IMR-90 (cell line): ENCODE measurements at regions not wholly inside any gene's neighbourhood (a gene's known extent, or its start where the extent isn't known, plus 50 kb on each side); places are given as distances from the start of the nearest gene placed in this dataset.

Source experiments
- ATAC-seq: fragments of 200-7000 bp; cut with Tn5 transposase; 2 replicates; pipeline ENCODE4 v1.9.1; 2020; ENCODE audit warnings: low read depth, mild to moderate bottlenecking, moderate library complexity
- BruUV-seq: library from RNA; stranded (reverse); fragments of 400-500 nt; replicated peaks from 2 replicates; lab custom pipeline; 2021; lab: Mats Ljungman, UMichigan
- CTCF ChIA-PET: fragments of 300-600 bp; formaldehyde crosslinking; extraction: SDS; loops from one replicate; lab custom pipeline; 2021; ENCODE audit warnings: antibody characterized with exemption; lab: Yijun Ruan, JAX
- POLR2A ChIA-PET: fragments of 300-600 bp; sonication (Branson Sonifier 250); formaldehyde crosslinking; loops from one replicate; lab custom pipeline; 2022; ENCODE audit warnings: antibody characterized with exemption; ENCODE audit not compliant: unreplicated experiment; lab: Charles Lee
- DNase-seq: peaks from one replicate; pipeline ENCODE4 v3.0.0; 2013
- H2AFZ ChIP-seq: replicated peaks from 2 replicates; pipeline ENCODE3; 2013; ENCODE audit warnings: low read length, mild to moderate bottlenecking; ENCODE audit not compliant: poor library complexity
- H2AK5ac ChIP-seq: 2 replicates; pipeline ENCODE4 v1.6.1; 2013; ENCODE audit warnings: low read depth, low read length, inconsistent platforms
- H2AK9ac ChIP-seq: replicated peaks from 2 replicates; pipeline ENCODE3; 2013; ENCODE audit warnings: mild to moderate bottlenecking, low read depth, low read length, moderate library complexity; ENCODE audit not compliant: poor library complexity
- H2BK120ac ChIP-seq: 2 replicates; pipeline ENCODE4 v1.6.1; 2013; ENCODE audit warnings: low read depth, low read length, inconsistent platforms
- H2BK15ac ChIP-seq: 3 replicates; pipeline ENCODE4 v1.6.1; 2013; ENCODE audit warnings: low read depth, low read length, inconsistent platforms
- H2BK20ac ChIP-seq: 2 replicates; pipeline ENCODE4 v1.6.1; 2013; ENCODE audit warnings: low read depth, mild to moderate bottlenecking, inconsistent platforms, low read length, moderate library complexity
- H2BK5ac ChIP-seq: 2 replicates; pipeline ENCODE4 v1.6.1; 2013; ENCODE audit warnings: mild to moderate bottlenecking, low read depth, low read length, inconsistent platforms; ENCODE audit not compliant: poor library complexity, severe bottlenecking
- H3K14ac ChIP-seq: replicated peaks from 2 replicates; pipeline ENCODE4 v1.6.1; 2013; ENCODE audit warnings: low read depth, low read length, inconsistent platforms
- H3K18ac ChIP-seq: 2 replicates; pipeline ENCODE4 v1.6.1; 2013; ENCODE audit warnings: low read depth, low read length, control low read depth
- H3K23ac ChIP-seq: 2 replicates; pipeline ENCODE4 v1.6.1; 2013; ENCODE audit warnings: low read depth, low read length, inconsistent platforms
- H3K27ac ChIP-seq: 2 replicates; pipeline ENCODE4 v1.5.1; 2013; ENCODE audit warnings: mild to moderate bottlenecking, control low read depth, low read length; ENCODE audit not compliant: insufficient read depth
- H3K27me3 ChIP-seq: 2 replicates; pipeline ENCODE4 v1.6.1; 2013; ENCODE audit warnings: low read length; ENCODE audit not compliant: control insufficient read depth, insufficient read depth
- H3K36me3 ChIP-seq: 2 replicates; pipeline ENCODE4 v1.6.1; 2013; ENCODE audit warnings: low read length, mixed read lengths; ENCODE audit not compliant: control insufficient read depth, insufficient read depth
- H3K4ac ChIP-seq: 2 replicates; pipeline ENCODE4 v1.6.1; 2013; ENCODE audit warnings: low read depth, low read length, inconsistent platforms
- H3K4me1 ChIP-seq: 2 replicates; pipeline ENCODE4 v1.6.1; 2013; ENCODE audit warnings: low read length, mixed read lengths; ENCODE audit not compliant: control insufficient read depth, insufficient read depth
- H3K4me2 ChIP-seq: 2 replicates; pipeline ENCODE4 v1.6.1; 2013; ENCODE audit warnings: low read depth, mild to moderate bottlenecking, control low read depth, low read length, moderate library complexity
- H3K4me3 ChIP-seq: 2 replicates; pipeline ENCODE4 v1.5.1; 2013; ENCODE audit warnings: low read depth, mild to moderate bottlenecking, control low read depth, low read length, moderate library complexity; ENCODE audit not compliant: insufficient read depth
- H3K56ac ChIP-seq: 2 replicates; pipeline ENCODE4 v1.6.1; 2013; ENCODE audit warnings: low read length, inconsistent platforms; ENCODE audit not compliant: insufficient read depth; ENCODE audit errors: extremely low read depth
- H3K79me1 ChIP-seq, 2 experiments: 2 replicates each; pipeline ENCODE4 v1.6.1; 2013; ENCODE audit warnings: low read length in 2 of 2, inconsistent platforms in 1 of 2, low read depth in 1 of 2
- H3K9ac ChIP-seq: 2 replicates; pipeline ENCODE4 v1.6.1; 2013; ENCODE audit warnings: low read depth, low read length, control low read depth
- H3K9me1 ChIP-seq: 2 replicates; pipeline ENCODE4 v1.6.1; 2013; ENCODE audit warnings: low read length, inconsistent platforms; ENCODE audit not compliant: insufficient read depth
- H3K9me3 ChIP-seq: 2 replicates; pipeline ENCODE4 v1.6.1; 2013; ENCODE audit warnings: low read length; ENCODE audit not compliant: control insufficient read depth, insufficient read depth
- H4K20me1 ChIP-seq: 2 replicates; pipeline ENCODE4 v1.6.1; 2013; ENCODE audit warnings: low read length, inconsistent platforms; ENCODE audit not compliant: insufficient read depth
- H4K5ac ChIP-seq: 2 replicates; pipeline ENCODE4 v1.6.1; 2013; ENCODE audit warnings: mild to moderate bottlenecking, low read depth, low read length, control low read depth
- H4K8ac ChIP-seq, 2 experiments: 2 replicates each; pipeline ENCODE4 v1.6.1; 2013; ENCODE audit warnings: low read depth in 2 of 2, low read length in 2 of 2, control low read depth in 1 of 2, inconsistent platforms in 1 of 2
- H4K91ac ChIP-seq: 2 replicates; pipeline ENCODE4 v1.6.1; 2013; ENCODE audit warnings: low read depth, low read length, inconsistent platforms; ENCODE audit not compliant: insufficient read depth
- BHLHE40 ChIP-seq: fragments of 150-350 bp; IDR thresholded peaks from 2 replicates; pipeline ENCODE4 v1.6.1; 2016; ENCODE audit warnings: mild to moderate bottlenecking, low read depth, low read length
- CEBPB ChIP-seq: IDR thresholded peaks from 2 replicates; pipeline ENCODE4 v1.6.1; 2012; ENCODE audit warnings: low read depth, low read length, improper control_type of control experiment
- CHD1 ChIP-seq: IDR thresholded peaks from 2 replicates; pipeline ENCODE4 v1.6.1; 2012; ENCODE audit warnings: low read depth, low read length, improper control_type of control experiment
- CTCF ChIP-seq: conservative IDR thresholded peaks from 2 replicates; pipeline ENCODE4 v1.5.1; 2012; ENCODE audit warnings: mild to moderate bottlenecking, low read depth, low read length, improper control_type of control experiment
- ELK1 ChIP-seq: fragments of 150-350 bp; IDR thresholded peaks from 2 replicates; pipeline ENCODE4 v1.6.1; 2016; ENCODE audit warnings: low read depth, mild to moderate bottlenecking, low read length, moderate library complexity, borderline replicate concordance
- FOS ChIP-seq: fragments of 150-350 bp; IDR thresholded peaks from 2 replicates; pipeline ENCODE4 v1.6.1; 2016; ENCODE audit warnings: low read depth, low read length
- MAFK ChIP-seq: IDR thresholded peaks from 2 replicates; pipeline ENCODE4 v1.6.1; 2012; ENCODE audit warnings: low read depth, low read length, improper control_type of control experiment
- MAZ ChIP-seq: IDR thresholded peaks from 2 replicates; pipeline ENCODE4 v1.6.1; 2012; ENCODE audit warnings: low read depth, mild to moderate bottlenecking, low read length, improper control_type of control experiment, moderate library complexity, borderline replicate concordance
- MXI1 ChIP-seq: IDR thresholded peaks from 2 replicates; pipeline ENCODE4 v1.6.1; 2012; ENCODE audit warnings: low read depth, mild to moderate bottlenecking, low read length, moderate library complexity, borderline replicate concordance
- NFE2L2 ChIP-seq: fragments of 150-350 bp; IDR thresholded peaks from 2 replicates; pipeline ENCODE4 v1.6.1; 2016; ENCODE audit warnings: low read depth, mild to moderate bottlenecking, low read length
- POLR2A ChIP-seq: IDR thresholded peaks from 2 replicates; pipeline ENCODE4 v1.6.1; 2012; ENCODE audit warnings: mild to moderate bottlenecking, low read depth, low read length
- RAD21 ChIP-seq: IDR thresholded peaks from 2 replicates; pipeline ENCODE4 v1.6.1; 2012; ENCODE audit warnings: low read length, improper control_type of control experiment
- RFX5 ChIP-seq: IDR thresholded peaks from 2 replicates; pipeline ENCODE4 v1.8.0; 2012; ENCODE audit warnings: low read depth, mild to moderate bottlenecking, low read length, moderate library complexity
- SMC3 ChIP-seq: fragments of 150-350 bp; IDR thresholded peaks from 2 replicates; pipeline ENCODE4 v1.6.1; 2016; ENCODE audit warnings: low read depth, mild to moderate bottlenecking, antibody characterized with exemption, low read length, moderate library complexity
- WGBS, 2 experiments: methylation state at CpG; one replicate each; pipeline versions ENCODE4 v1.1.5 to v1.1.7; 2013; ENCODE audit warnings: missing lambda C conversion rate in 2 of 2; ENCODE audit not compliant: insufficient read length in 1 of 2; ENCODE audit errors: extremely low coverage in 2 of 2; 5-methylcytosine and 5-hydroxymethylcytosine counted together
- dilution Hi-C: fragments of 300-500 bp; cut with HindIII; formaldehyde crosslinking; loops from one replicate; pipeline ENCODE4 v1.14.3; 2018; ENCODE audit warnings: low sequenced_read_pairs; ENCODE audit not compliant: unreplicated experiment
- in situ Hi-C: fragments of 300-500 bp; cut with MboI; formaldehyde crosslinking; loops from 3 replicates; pipeline ENCODE4 v1.14.3; 2019; ENCODE audit warnings: low sequenced_read_pairs, inconsistent platforms, mixed read lengths
- intact Hi-C: fragments of 100-400 bp; cut with micrococcal nuclease; formaldehyde crosslinking; loops from 2 replicates; pipeline ENCODE4 v1.10.0; 2022
- TF ChIP-seq, protein P1 (sequence below): fragments of 150-350 bp; IDR thresholded peaks from 2 replicates; pipeline ENCODE4 v1.6.1; 2017; ENCODE audit warnings: mild to moderate bottlenecking, antibody characterized with exemption, low read length, low read depth

GRCh38 chr2:211049321-211050018 is 493.1 kb downstream of the CPS1 start:
- H3K79me1 ChIP-seq = no peaks in the 10 kb centered on the region
- no peak overlapping the region for H3K14ac ChIP-seq
- H3K56ac ChIP-seq = no peak overlapping the region
- no peak overlapping the region for H4K91ac ChIP-seq
- H3K36me3 ChIP-seq = no peaks in the 10 kb centered on the region
- no peak overlapping the region for H3K18ac ChIP-seq
- no CpG with 5 or more reads among the region's 4 CpGs for WGBS, 2 experiments
- no peak overlapping the region for H3K27ac ChIP-seq
- no peak overlapping the region for H3K4me3 ChIP-seq
- TF ChIP-seq POLR2A = no peak
- TF ChIP-seq CEBPB = no peak
- TF ChIP-seq ELK1 = no peak
- TF ChIP-seq MAZ = no peak
- no peak for TF ChIP-seq CTCF
- no peak for TF ChIP-seq SMC3
- no peak for TF ChIP-seq CHD1
- TF ChIP-seq NFE2L2 = no peak
- TF ChIP-seq MAFK = no peak
- TF ChIP-seq, protein P1, sequence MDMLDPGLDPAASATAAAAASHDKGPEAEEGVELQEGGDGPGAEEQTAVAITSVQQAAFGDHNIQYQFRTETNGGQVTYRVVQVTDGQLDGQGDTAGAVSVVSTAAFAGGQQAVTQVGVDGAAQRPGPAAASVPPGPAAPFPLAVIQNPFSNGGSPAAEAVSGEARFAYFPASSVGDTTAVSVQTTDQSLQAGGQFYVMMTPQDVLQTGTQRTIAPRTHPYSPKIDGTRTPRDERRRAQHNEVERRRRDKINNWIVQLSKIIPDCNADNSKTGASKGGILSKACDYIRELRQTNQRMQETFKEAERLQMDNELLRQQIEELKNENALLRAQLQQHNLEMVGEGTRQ = no peak
- TF ChIP-seq RAD21 = no peak
- TF ChIP-seq RFX5 = no peak
- TF ChIP-seq MXI1 = no peak
- no peak for TF ChIP-seq FOS
- no peak for TF ChIP-seq BHLHE40
- no peak overlapping the region for H3K23ac ChIP-seq
- DNase-seq (no peak), ATAC-seq (no peak)
- no peak overlapping the region for H2AK9ac ChIP-seq
- H3K4me1 ChIP-seq = no peaks in the 10 kb centered on the region
- no peak overlapping the region for H2AFZ ChIP-seq
- H3K27me3 ChIP-seq = no peaks in the 10 kb centered on the region
- ChIA-PET CTCF (no interaction called here), POLR2A (no interaction called here)
- no peak overlapping the region for H4K5ac ChIP-seq
- in situ Hi-C loops = no loop called here
- no peak overlapping the region for H3K4me2 ChIP-seq
- H2BK120ac ChIP-seq = no peak overlapping the region
- H4K8ac ChIP-seq = no peak overlapping the region
- no TSS peak for BruUV-seq
- dilution Hi-C loops = no loop called here
- intact Hi-C loops = no loop called here
- no peaks in the 10 kb centered on the region for H4K20me1 ChIP-seq
- no peak overlapping the region for H2BK15ac ChIP-seq
- H3K9ac ChIP-seq = no peak overlapping the region
- H2BK20ac ChIP-seq = no peak overlapping the region
- H3K4ac ChIP-seq = no peak overlapping the region
- H3K9me1 ChIP-seq = no peaks in the 10 kb centered on the region
- no peaks in the 10 kb centered on the region for H3K9me3 ChIP-seq
- H2BK5ac ChIP-seq = no peak overlapping the region
- no peak overlapping the region for H2AK5ac ChIP-seq
